RPMI8226 (cell line): ENCODE measurements at regions not wholly inside any gene's neighbourhood (a gene's known extent, or its start where the extent isn't known, plus 50 kb on each side); places are given as distances from the start of the nearest gene placed in this dataset.
"Not testable (repeated sequence)": the region's sequence is repeated elsewhere in the genome, so short reads cannot be mapped to it uniquely, and the experiment has no call there.

ENCODE experiments used
- DNase-seq: peaks from one replicate; pipeline ENCODE4 v3.0.0-alpha.2; 2015

GRCh38 chr14:53741479-53742232 lies 215.0 kb downstream of the BMP4 start:
- no peak for DNase-seq

- no peak for DNase-seq
Measured at GRCh38 chr14:53740570-53740969, 216.1 kb downstream of the BMP4 start.

- DNase-seq, result no peak
Measured at GRCh38 chr14:53735916-53736315, 220.7 kb downstream of the BMP4 start.

- DNase-seq, result no peak
Measured at GRCh38 chr14:53723221-53723620, 233.4 kb downstream of the BMP4 start.

GRCh38 chr14:53719536-53719935 lies 237.1 kb downstream of the BMP4 start:
- no peak for DNase-seq

- no peak for DNase-seq
Measured at GRCh38 chr14:53716578-53716977, 240.0 kb downstream of the BMP4 start.

- no peak for DNase-seq
Measured at GRCh38 chr14:53715193-53715721, 241.4 kb downstream of the BMP4 start.

- DNase-seq, result no peak
Measured at GRCh38 chr14:53714495-53715192, 242.0 kb downstream of the BMP4 start.

- DNase-seq, result not testable (repeated sequence)
Measured at GRCh38 chr14:53712901-53713300, 243.7 kb downstream of the BMP4 start.

GRCh38 chr14:53711205-53711604 lies 245.4 kb downstream of the BMP4 start:
- DNase-seq, result no peak

- DNase-seq, result no peak
Measured at GRCh38 chr14:53710615-53711014, 246.0 kb downstream of the BMP4 start.

GRCh38 chr14:53709381-53709780 lies 247.2 kb downstream of the BMP4 start:
- DNase-seq, result no peak

GRCh38 chr14:53703457-53703856 lies 253.2 kb downstream of the BMP4 start:
- no peak for DNase-seq

- DNase-seq, result no peak
Measured at GRCh38 chr14:53701108-53701875, 255.3 kb downstream of the BMP4 start.

GRCh38 chr14:53696217-53696965 lies 260.2 kb downstream of the BMP4 start:
- DNase-seq, result no peak

GRCh38 chr14:53695692-53696214 lies 260.9 kb downstream of the BMP4 start:
- DNase-seq, result no peak

GRCh38 chr14:53692885-53693284 lies 263.7 kb downstream of the BMP4 start:
- no peak for DNase-seq

- DNase-seq, result no peak
Measured at GRCh38 chr14:53692451-53692850, 264.2 kb downstream of the BMP4 start.

- DNase-seq, result no peak
Measured at GRCh38 chr14:53683229-53683628, 273.4 kb downstream of the BMP4 start.

GRCh38 chr14:53672526-53672925 lies 284.1 kb downstream of the BMP4 start:
- no peak for DNase-seq

- no peak for DNase-seq
Measured at GRCh38 chr14:53670701-53671100, 285.9 kb downstream of the BMP4 start.

- no peak for DNase-seq
Measured at GRCh38 chr14:53668897-53669296, 287.7 kb downstream of the BMP4 start.
